GM19395 (cell line): ENCODE measurements at regions not wholly inside any gene's neighbourhood (a gene's known extent, or its start where the extent isn't known, plus 50 kb on each side); places are given as distances from the start of the nearest gene placed in this dataset.

ENCODE experiments used
- ATAC-seq: cut with Tn5 transposase; IDR thresholded peaks from one replicate; pipeline ENCODE4 v1.9.1; 2021; ENCODE audit warnings: mild to moderate bottlenecking, moderate library complexity; ENCODE audit not compliant: unreplicated experiment

- no peak for ATAC-seq
Measured at GRCh38 chr12:61846765-61847164, 413.4 kb upstream of the USP15 start.

DNA sequence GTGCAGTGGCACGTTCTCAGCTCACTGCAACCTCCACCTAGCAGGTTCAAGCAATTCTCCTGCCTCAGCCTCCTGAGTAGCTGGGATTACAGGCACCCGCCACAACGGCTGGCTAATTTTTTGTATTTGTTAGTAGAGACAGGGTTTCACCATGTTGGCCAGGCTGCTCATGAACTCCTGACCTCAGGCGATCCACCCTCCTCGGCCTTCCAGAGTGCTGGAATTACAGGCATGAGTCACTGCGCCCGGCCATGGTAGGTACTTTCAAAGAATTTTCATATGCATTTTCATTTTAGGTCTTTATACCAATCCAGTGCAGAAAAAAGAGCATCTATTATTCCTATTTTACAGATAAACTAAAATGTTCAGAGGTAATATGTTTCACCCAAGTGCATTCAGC lies 411.3 kb upstream of the USP15 start:
- ATAC-seq: no peak

DNA sequence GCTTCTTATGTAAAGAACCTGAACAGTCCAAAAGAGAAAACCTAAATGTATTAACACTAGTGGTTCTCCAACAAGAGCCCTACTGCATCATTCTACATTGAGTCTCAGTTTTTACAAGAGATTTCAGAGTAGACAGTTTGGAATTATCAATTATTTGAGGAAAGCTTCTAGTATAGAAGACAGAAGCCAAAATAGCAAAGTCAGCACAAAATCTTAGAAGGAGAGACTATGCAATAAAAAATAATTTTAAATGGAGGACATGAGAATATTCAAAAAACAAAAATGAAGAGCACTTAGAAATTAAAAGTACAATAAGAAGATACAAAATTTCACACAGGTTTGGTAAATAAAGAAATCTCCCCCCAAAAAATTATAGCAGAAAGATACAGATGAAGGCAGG lies 406.3 kb upstream of the USP15 start:
- no peak for ATAC-seq

DNA sequence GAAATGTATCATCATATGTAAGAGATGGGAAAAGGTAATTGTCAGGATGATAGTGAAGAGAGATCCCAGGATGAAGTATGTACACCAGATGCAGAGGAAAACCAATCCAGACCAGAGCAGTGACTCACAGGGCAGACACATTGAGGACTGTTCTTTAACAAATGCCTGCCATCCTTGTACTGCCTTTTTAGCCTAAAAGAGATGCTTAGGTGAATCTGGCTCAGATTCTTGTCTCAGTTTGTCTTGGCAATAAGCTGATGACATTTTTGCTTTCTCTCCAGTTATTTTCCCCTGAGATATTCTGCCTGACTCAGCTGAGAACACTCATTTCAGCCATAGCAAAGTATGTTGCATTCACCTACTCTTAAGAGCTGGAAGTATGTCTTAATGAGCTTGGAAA lies 405.3 kb upstream of the USP15 start:
- ATAC-seq: no peak

- no peak for ATAC-seq
Measured at GRCh38 chr12:61857968-61858367, 402.2 kb upstream of the USP15 start.

DNA sequence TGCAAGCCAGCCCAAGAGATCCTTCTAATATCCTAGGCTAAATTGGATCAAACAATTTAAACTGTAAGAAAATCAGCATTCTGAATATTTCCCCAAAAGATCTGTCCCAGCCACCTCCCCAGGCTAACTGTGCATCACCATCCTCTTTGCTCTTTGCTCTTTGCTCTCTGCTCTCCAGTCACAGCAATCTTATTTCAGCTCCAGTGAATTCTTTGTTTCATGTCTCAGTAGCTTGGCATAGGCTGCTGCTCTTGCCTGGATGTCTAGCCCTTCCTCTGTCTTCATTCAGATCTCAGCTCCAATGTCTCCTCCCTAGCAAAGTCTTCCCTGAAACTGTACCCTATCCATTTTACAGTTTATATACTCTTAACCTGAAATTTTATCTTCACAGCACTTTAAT lies 399.8 kb upstream of the USP15 start:
- ATAC-seq: no peak

DNA sequence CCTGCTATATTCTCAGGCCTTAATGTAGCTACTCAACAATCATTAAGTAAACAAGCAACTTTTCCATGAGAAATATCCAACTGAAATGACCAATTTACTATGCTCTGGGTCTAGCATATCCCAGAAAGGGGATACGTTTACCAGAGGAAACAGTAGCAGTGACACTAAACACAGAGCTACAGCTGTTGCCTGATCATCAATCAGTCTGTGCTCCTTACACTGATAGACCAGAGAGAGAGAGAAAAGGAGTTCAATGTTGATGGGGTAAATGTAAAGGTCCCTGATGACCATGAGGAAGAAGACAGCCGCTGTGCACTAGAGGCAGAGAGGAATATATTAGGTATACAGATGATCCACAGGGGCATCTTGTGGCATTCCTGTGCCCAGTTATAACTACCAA lies 397.2 kb upstream of the USP15 start:
- ATAC-seq: no peak

DNA sequence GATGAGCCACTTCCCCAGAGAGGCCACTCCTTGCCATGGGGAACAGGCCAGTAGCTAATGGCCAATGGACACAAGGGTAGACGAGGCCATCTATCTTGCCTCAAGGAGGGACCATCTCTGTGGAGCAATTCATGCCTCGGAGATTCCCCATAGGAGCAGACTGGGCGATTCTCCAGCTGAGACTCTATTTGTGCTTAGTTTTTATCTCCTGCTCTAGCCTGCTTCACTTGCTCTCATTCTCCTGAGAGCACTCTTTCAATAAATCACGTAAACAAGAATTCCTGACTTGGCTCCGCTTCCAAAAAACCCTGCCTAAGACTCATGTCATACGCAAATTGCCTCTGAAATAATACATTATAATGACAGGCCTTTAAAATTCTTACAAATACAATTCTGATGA lies 396.4 kb upstream of the USP15 start:
- ATAC-seq: no peak

- ATAC-seq: no peak
Measured at GRCh38 chr12:61869796-61870195, 390.4 kb upstream of the USP15 start.

DNA sequence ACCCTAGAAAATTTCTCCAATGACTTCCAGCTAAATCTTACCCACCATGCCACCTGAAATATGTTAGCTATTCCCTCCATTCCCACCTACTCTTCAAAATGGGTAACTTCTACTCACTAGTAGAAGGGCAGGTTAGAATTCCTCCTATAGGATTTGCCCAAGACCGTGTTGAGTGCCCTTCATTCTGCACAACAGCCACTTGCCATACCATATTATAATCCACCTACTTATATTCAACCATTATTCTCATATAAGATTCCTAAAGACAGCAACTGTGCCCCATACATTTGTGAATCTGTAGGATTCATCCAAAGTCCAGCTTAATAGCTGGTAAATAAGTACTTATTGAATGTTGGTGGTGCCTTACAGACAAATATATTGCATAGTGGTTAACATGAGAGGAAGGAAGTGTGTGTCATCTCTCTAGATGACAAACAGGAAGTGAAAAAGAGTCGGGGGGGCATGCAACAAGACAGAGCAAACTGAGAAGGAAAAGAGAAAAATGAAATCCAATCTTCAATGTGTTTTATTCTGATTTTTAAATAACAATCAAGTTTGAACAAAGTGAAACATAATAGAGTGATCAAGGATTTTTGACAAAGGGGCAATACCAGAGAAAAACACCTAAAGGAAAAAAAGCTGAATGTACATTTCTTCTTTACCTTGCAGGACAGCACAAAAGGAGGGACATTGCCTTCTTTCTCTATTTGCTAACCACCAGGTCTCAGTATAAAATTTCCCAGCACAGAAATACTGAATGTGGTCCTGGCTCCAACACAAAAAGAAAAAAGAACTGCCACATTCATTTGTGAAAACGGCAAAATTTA lies 389.3 kb upstream of the USP15 start:
- no peak for ATAC-seq

DNA sequence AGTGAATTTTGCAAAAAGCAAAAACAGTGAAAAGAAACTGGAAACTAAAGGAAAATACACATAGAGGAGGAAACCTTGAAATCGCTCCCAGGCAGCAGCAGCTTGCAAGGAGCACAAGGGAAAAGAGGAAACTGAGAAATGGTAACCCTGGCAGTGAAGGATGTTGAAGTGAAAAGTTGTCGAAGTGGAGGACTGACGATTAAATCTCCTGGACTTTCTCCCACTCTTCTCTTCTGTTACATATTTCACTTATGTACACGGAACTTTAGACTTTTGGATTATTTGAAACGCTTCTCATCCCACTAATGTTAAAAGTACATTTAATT lies 388.8 kb upstream of the USP15 start:
- ATAC-seq: no peak

DNA sequence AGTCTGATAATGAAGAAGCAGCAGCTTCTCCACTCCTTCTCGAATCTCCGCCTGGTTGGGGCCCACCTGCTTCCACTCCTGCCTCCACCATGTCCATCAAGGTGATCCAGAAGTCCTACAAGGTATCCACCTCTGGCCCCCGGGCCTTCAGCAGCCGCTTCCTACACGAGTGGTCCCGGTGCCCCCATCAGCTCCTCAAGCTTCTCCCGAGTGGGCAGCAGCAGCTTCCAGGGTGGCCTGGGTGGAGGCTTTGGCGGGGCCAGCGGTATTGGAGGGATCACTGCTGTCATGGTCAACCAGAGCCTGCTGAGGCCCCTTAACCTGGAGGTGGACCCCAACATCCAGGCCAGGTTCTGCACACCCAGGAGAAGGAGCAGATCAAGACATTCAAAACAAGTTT lies 381.0 kb upstream of the USP15 start:
- no peak for ATAC-seq

GRCh38 chr12:61880186-61880585 lies 380.0 kb upstream of the USP15 start:
- no peak for ATAC-seq

DNA sequence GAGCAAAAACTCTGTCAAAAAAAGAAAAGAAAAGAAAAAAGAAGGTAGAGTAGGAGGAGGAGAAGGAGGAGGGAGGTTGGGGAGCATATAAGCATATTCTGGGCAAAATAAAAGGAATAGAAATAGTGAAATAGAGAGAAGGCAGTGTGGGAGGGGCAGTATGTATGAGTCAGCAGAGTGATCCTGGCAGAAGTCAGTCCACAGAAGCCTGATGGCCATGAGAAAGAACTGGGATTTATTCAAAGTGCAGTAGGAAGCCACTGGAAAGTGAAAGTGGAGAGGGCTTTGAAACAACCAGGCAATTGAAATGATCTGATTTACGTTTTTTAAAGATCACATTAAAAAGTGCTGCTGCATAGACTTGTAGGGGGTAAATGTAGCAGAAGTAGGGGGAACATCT lies 368.6 kb upstream of the USP15 start:
- no peak for ATAC-seq

DNA sequence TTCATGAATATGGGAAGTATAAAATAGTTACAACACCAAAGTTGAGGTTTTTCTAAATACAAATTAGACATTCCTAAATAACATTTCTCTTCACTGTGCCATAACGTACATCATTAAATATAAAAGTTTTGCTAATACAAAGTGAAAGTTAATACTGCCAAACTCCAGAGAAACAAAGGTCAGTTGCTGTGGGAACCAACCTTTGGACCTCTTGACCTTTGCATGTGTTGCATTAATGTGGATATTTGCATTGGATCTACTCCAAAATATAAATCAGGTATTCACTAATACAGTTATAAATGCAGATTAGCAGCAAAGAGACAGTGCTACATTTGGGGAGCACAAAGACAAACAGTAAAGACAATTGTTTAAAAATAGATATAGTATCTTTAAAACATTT lies 366.0 kb upstream of the USP15 start:
- ATAC-seq: no peak

DNA sequence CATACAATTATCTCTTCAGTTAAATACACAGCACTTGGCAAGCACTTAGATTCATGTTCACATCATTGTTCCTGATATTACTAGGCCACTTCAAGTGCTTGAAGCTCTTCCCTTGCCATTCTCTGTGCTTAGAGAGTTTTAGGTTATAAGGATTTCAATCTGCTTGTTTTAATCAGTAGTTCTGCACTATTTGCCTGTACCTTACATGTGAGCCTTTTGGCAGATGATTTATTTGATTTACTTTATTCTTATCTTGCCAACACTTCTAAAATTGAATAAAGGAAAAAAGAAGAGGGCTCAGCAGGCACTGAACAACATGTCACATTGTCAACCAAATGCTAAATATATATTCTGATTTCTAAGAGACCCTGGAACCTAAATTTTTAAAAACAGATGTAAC lies 363.8 kb upstream of the USP15 start:
- no peak for ATAC-seq

DNA sequence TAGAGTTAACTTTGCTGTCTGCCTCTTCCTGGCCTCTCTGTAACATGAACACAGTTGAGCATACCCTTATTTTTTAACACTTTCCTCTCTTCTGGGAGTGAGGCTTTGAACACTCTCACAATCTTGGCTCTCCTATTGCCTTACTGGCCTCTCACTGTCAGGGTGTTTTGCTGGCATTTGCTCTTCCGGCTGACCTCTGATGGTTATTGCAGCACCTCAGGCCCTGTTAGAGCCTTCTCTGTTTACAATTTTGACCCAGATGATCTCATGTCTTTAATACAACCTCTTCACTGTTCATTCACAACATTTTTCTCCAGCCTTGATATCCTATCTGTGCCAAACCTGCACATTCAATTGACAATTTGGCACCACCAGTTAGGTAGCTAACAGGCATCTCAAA lies 357.8 kb upstream of the USP15 start:
- no peak for ATAC-seq

DNA sequence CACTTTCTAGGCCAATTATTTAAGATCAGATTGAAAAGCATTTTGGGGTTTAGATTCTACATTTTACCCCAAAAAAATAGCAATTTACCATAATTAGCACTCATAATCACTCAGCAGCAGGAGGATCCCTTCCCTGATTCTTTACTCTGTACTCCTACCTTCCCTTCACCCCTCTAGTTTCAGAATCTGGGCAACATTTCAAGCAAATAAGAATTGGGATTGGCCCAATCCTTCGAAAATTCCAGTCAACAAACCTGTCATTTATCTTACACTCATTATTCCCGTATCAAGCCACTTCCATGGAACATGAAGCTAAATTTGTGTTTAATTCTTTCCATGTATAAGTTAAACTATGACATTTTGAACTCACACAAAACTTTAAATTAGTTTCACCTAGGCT lies 349.1 kb upstream of the USP15 start:
- ATAC-seq: no peak

DNA sequence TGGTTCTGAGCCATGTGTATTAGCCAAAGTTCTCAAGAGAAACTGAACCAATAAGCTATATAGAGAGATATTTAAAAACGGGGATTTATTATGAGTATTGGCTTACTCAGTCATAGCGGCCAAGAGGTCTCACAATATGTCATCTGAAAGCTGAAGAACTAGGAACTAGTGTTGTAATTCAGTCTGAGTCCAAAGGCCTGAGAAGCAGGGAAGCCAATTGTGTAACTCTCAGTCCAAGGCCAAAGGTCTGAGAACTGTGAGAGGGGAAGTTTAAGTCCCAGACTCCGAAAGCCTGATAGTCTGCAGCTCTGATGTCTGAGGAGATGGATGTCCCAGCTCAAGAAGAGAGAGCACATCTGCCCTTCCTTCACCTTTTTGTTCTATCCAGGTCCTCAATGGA lies 344.8 kb upstream of the USP15 start:
- no peak for ATAC-seq

DNA sequence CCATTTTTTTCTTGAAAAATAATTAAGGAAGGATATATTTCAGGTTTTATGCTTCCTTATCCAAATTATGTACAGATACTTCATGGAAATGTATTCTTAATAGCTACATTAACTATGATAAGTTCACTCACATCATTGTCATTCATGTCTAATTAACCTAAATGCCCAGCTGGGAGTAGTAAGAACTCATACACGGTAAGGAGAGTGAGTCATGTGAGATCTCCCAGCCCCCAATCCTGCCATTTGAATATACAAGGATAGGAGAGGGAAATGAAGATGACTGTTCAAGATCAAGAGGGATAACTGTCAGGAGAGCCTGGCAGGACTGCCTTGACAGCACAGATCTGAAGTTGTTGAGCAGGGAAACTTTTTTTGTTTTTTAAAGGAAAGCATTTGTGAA lies 343.4 kb upstream of the USP15 start:
- ATAC-seq: no peak

DNA sequence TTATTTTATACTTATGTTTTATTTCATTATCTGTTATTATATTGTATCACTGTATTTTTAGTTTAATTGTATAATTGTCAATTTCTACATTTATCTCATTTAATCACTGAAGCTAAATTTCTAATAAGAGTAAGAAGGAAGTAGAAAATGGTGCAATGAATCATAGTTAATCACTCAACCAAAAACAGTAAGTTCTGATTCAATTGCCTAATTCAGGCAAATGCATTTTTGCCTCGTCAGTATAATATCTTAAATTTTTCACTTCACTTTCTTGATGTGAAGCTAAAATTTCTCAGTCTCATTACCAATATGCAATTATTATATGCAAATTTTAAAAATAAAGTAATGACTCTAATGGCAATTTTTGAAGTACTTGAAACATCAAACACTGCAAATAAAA lies 340.5 kb upstream of the USP15 start:
- no peak for ATAC-seq

- ATAC-seq: no peak
Measured at GRCh38 chr12:61920230-61920629, 340.0 kb upstream of the USP15 start.

- ATAC-seq: no peak
Measured at GRCh38 chr12:61923152-61923551, 337.1 kb upstream of the USP15 start.
